Astrocyte (in vitro differentiated cells and primary cell): ENCODE measurements at regions not wholly inside any gene's neighbourhood (a gene's known extent, or its start where the extent isn't known, plus 50 kb on each side); places are given as distances from the start of the nearest gene placed in this dataset.

Source experiments
- DNase-seq: peaks from one replicate; pipeline ENCODE4 v3.0.0-alpha.2; 2010; ENCODE audit warnings: low read depth
- FAIRE-seq: peaks from 2 replicates; lab custom pipeline; 2011; peaks lifted over from hg19 to GRCh38; lab: Jason Lieb, UNC
- H2AFZ ChIP-seq: 2 replicates; pipeline ENCODE4 v1.6.0; 2012; ENCODE audit warnings: low read depth, low read length, inconsistent platforms
- H3K27ac ChIP-seq: 2 replicates; pipeline ENCODE4 v1.5.1; 2011; ENCODE audit warnings: low read depth, low read length, inconsistent platforms
- H3K27me3 ChIP-seq: 2 replicates; pipeline ENCODE4 v1.6.0; 2011; ENCODE audit warnings: low read length, inconsistent platforms; ENCODE audit not compliant: insufficient read depth
- H3K36me3 ChIP-seq: 2 replicates; pipeline ENCODE4 v1.5.1; 2011; ENCODE audit warnings: low read length, inconsistent platforms; ENCODE audit not compliant: insufficient read depth
- H3K4me1 ChIP-seq: 2 replicates; pipeline ENCODE4 v1.5.1; 2011; ENCODE audit warnings: low read length, inconsistent platforms; ENCODE audit not compliant: insufficient read depth
- H3K4me2 ChIP-seq: 2 replicates; pipeline ENCODE4 v1.6.0; 2012; ENCODE audit warnings: low read length, inconsistent platforms
- H3K4me3 ChIP-seq: 2 replicates; pipeline ENCODE4 v1.5.1; 2011; ENCODE audit warnings: low read depth, mild to moderate bottlenecking, low read length, inconsistent platforms; ENCODE audit not compliant: insufficient read depth
- H3K79me2 ChIP-seq: 2 replicates; pipeline ENCODE4 v1.6.0; 2012; ENCODE audit warnings: mild to moderate bottlenecking, low read length, inconsistent platforms; ENCODE audit not compliant: insufficient read depth
- H3K9ac ChIP-seq: 2 replicates; pipeline ENCODE4 v1.6.0; 2012; ENCODE audit warnings: mild to moderate bottlenecking, low read length, inconsistent platforms
- H3K9me3 ChIP-seq: 2 replicates; pipeline ENCODE4 v1.5.1; 2012; ENCODE audit warnings: low read depth, mild to moderate bottlenecking, low read length, inconsistent platforms; ENCODE audit not compliant: insufficient read depth
- H4K20me1 ChIP-seq: 2 replicates; pipeline ENCODE4 v1.6.0; 2012; ENCODE audit warnings: low read length, inconsistent platforms; ENCODE audit not compliant: insufficient read depth
- H3K27ac Mint-ChIP-seq: one replicate; pipeline ENCODE4 v1.8.0; 2021; ENCODE audit warnings: mild to moderate bottlenecking, mixed read lengths; ENCODE audit not compliant: unreplicated experiment
- H3K27me3 Mint-ChIP-seq: one replicate; pipeline ENCODE4 v1.8.0; 2021; ENCODE audit warnings: low read depth, mixed read lengths; ENCODE audit not compliant: unreplicated experiment
- H3K36me3 Mint-ChIP-seq: one replicate; pipeline ENCODE4 v1.8.0; 2021; ENCODE audit warnings: low read depth, mixed read lengths; ENCODE audit not compliant: unreplicated experiment
- H3K4me1 Mint-ChIP-seq: one replicate; pipeline ENCODE4 v1.8.0; 2021; ENCODE audit warnings: low read depth, mixed read lengths; ENCODE audit not compliant: unreplicated experiment
- H3K4me3 Mint-ChIP-seq: one replicate; pipeline ENCODE4 v1.8.0; 2021; ENCODE audit warnings: mild to moderate bottlenecking, moderate library complexity, mixed read lengths; ENCODE audit not compliant: unreplicated experiment
- H3K9me3 Mint-ChIP-seq: one replicate; pipeline ENCODE4 v1.8.0; 2021; ENCODE audit warnings: mild to moderate bottlenecking, mixed read lengths; ENCODE audit not compliant: unreplicated experiment
- CTCF ChIP-seq: IDR thresholded peaks from 2 replicates; pipeline ENCODE4 v1.5.1; 2011; ENCODE audit warnings: low read depth, mild to moderate bottlenecking, inconsistent platforms, low read length, moderate library complexity; ENCODE audit not compliant: insufficient read depth
- EZH2 ChIP-seq: IDR thresholded peaks from 2 replicates; pipeline ENCODE4 v1.6.1; 2012; ENCODE audit warnings: mild to moderate bottlenecking, low read length, inconsistent platforms; ENCODE audit not compliant: insufficient read depth

- H3K27me3 ChIP-seq = no peaks in the 10 kb centered on the region
- H3K4me1 Mint-ChIP-seq = peaks cover 5% of the 10 kb centered on the region
- no peaks in the 10 kb centered on the region for H3K36me3 ChIP-seq
- H4K20me1 ChIP-seq = no peaks in the 10 kb centered on the region
- no peak overlapping the region for H3K4me3 Mint-ChIP-seq
- H3K27ac Mint-ChIP-seq = no peak overlapping the region
- H3K27me3 Mint-ChIP-seq = no peaks in the 10 kb centered on the region
- FAIRE-seq (no peak), DNase-seq (peak; percentile 10)
- no peaks in the 10 kb centered on the region for H3K4me1 ChIP-seq
- no peaks in the 10 kb centered on the region for H3K9me3 ChIP-seq
- no peak overlapping the region for H3K4me2 ChIP-seq
- H3K9ac ChIP-seq = no peak overlapping the region
- no peak overlapping the region for H2AFZ ChIP-seq
- peaks cover 4% of the 10 kb centered on the region for H3K9me3 Mint-ChIP-seq
- TF ChIP-seq EZH2 (no peak), CTCF (no peak)
- no peak overlapping the region for H3K27ac ChIP-seq
- no peaks in the 10 kb centered on the region for H3K79me2 ChIP-seq
- H3K36me3 Mint-ChIP-seq = no peaks in the 10 kb centered on the region
- H3K4me3 ChIP-seq = no peak overlapping the region
Observed at GRCh38 chr21:35113064-35113463, 64.0 kb upstream of the RUNX1 start.

GRCh38 chr21:35111321-35111930, 62.3 kb upstream of the RUNX1 start:
- Histone ChIP-seq H3K36me3 (no peaks in the 10 kb centered on the region), H4K20me1 (no peaks in the 10 kb centered on the region), H3K27ac (no peak overlapping the region), H3K4me3 (no peak overlapping the region), H3K9ac (no peak overlapping the region), H3K4me1 (no peaks in the 10 kb centered on the region), H3K27me3 (no peaks in the 10 kb centered on the region), H3K79me2 (no peaks in the 10 kb centered on the region), H3K4me2 (no peak overlapping the region), H3K9me3 (no peaks in the 10 kb centered on the region), H2AFZ (no peak overlapping the region)
- H3K4me3 Mint-ChIP-seq = no peak overlapping the region
- H3K4me1 Mint-ChIP-seq = peaks cover 5% of the 10 kb centered on the region
- no peaks in the 10 kb centered on the region for H3K36me3 Mint-ChIP-seq
- no peak for FAIRE-seq
- DNase-seq = no peak
- H3K9me3 Mint-ChIP-seq = no peaks in the 10 kb centered on the region
- no peak overlapping the region for H3K27ac Mint-ChIP-seq
- H3K27me3 Mint-ChIP-seq = no peaks in the 10 kb centered on the region
- TF ChIP-seq EZH2 = no peak
- TF ChIP-seq CTCF = no peak

- no peak for FAIRE-seq
- Histone ChIP-seq H3K27ac (no peak overlapping the region), H2AFZ (no peak overlapping the region), H3K27me3 (no peaks in the 10 kb centered on the region), H3K4me3 (no peak overlapping the region), H3K4me2 (no peak overlapping the region), H3K9ac (no peak overlapping the region), H3K9me3 (no peaks in the 10 kb centered on the region), H3K36me3 (no peaks in the 10 kb centered on the region), H3K79me2 (no peaks in the 10 kb centered on the region), H4K20me1 (no peaks in the 10 kb centered on the region), H3K4me1 (no peaks in the 10 kb centered on the region)
- no peaks in the 10 kb centered on the region for H3K36me3 Mint-ChIP-seq
- no peak for TF ChIP-seq EZH2
- no peak for TF ChIP-seq CTCF
- H3K9me3 Mint-ChIP-seq = no peaks in the 10 kb centered on the region
- no peak for DNase-seq
- H3K27ac Mint-ChIP-seq = no peak overlapping the region
- no peaks in the 10 kb centered on the region for H3K27me3 Mint-ChIP-seq
- H3K4me1 Mint-ChIP-seq = peaks cover 5% of the 10 kb centered on the region
- H3K4me3 Mint-ChIP-seq = no peak overlapping the region
Observed at GRCh38 chr21:35108887-35109286, 59.8 kb upstream of the RUNX1 start.
